GM18951 (cell line): ENCODE measurements at regions not wholly inside any gene's neighbourhood (a gene's known extent, or its start where the extent isn't known, plus 50 kb on each side); places are given as distances from the start of the nearest gene placed in this dataset.

Experiments
- POLR2A ChIP-seq: IDR thresholded peaks from 4 replicates; pipeline ENCODE4 v1.6.1; 2011; ENCODE audit warnings: mild to moderate bottlenecking; ENCODE audit not compliant: insufficient read length, insufficient read depth; ENCODE audit errors: extremely low read depth
- in situ Hi-C: fragments of 300-500 bp; cut with MboI; formaldehyde crosslinking; loops from one replicate; pipeline ENCODE4 v1.12.0; 2022; ENCODE audit warnings: low sequenced_read_pairs, mixed read lengths, inconsistent platforms; ENCODE audit not compliant: unreplicated experiment

DNA sequence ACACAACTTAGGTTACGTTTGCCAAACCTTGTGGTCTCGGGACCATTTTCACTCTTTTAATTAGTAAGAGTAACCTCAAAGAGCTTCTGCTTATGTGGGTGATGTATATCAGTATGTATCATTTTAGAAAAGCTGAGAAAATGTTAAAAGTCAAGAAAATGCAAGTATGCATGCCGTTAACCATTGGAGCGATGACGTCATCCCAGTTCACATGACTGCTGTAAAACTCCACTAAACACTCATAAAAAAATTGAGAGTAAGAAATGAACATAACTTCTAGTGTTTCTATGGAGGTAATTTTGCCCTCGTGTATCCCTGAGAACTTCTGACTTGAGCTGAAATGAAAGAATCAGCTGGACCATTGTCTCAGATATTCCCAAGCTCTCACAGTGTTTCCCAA is 250.0 kb upstream of the CDH4 start:
- in situ Hi-C loops: no loop called here
- no peak for TF ChIP-seq POLR2A

DNA sequence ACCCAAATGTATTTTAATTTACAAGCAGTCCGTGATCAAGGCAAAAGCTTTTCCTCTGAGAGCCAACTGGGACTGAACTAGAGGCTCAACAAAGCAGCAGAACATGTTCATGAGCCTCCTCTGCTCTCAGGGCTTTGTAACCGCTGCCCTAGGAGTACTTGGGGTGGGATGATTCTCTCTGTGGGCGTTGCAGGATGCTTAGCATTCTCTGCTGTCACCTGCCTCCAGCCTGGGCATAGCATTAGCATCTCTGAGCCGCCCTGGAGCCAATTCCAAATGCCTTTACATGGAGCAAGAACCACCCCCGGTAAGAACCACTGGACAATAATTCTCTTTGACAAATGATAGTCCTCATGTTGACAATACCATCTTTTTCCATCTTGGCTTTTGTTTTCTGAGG is 237.6 kb upstream of the CDH4 start:
- in situ Hi-C loops: no loop called here
- TF ChIP-seq POLR2A: no peak

DNA sequence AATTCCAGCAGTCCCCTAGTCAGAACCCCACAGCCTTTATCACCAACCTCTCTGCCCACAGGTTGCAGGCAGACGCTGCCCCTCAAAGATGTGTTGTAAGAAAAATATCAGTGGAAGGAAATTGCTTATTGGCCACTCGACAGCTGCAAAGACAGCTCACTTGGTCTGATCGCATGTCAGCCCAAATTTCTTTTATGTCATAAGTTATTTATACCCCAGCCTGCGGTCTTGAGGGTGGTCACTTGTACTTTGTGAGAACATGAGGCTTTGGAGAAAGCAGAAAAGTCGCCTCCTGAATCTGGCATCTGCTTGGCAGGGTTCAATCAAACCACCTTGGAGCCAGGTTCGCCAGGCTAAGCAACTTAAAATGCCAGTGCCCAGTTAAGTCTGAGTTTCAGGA is 236.5 kb upstream of the CDH4 start:
- in situ Hi-C loops: no loop called here
- TF ChIP-seq POLR2A: no peak

DNA sequence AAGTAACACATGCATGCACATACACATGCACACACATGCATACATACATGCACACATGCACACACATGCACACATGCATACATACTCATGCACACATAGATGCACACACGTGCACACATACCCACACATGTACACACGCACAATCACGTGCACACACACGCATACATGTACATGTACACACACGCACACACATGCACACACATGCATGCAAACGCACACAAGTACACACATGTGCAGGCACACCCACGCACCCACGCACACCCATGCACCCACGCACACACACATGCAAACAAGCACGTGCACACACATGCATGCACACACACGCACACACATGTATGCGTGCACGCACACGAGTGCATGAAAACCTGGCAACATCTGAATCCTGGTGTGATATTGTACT is 232.7 kb upstream of the CDH4 start:
- TF ChIP-seq POLR2A: no peak
- in situ Hi-C loops: no loop called here

DNA sequence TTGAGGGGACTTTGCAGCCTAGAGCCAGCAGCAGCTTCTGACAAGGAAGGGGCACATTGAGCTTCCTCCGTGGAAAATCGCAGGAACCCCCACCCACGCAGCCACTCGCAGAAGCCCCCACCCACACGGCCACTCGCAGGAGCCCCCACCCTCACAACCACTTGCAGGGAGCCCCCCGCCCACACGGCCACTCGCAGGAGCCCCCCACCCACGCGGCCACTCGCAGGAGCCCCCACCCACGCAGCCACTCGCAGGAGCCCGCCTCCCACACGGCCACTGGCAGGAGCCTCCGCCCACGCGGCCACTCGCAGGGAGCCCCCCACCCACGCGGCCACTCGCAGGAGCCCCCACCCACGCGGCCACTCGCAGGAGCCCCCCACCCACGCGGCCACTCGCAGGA is 228.4 kb upstream of the CDH4 start:
- in situ Hi-C loops: no loop called here
- no peak for TF ChIP-seq POLR2A

DNA sequence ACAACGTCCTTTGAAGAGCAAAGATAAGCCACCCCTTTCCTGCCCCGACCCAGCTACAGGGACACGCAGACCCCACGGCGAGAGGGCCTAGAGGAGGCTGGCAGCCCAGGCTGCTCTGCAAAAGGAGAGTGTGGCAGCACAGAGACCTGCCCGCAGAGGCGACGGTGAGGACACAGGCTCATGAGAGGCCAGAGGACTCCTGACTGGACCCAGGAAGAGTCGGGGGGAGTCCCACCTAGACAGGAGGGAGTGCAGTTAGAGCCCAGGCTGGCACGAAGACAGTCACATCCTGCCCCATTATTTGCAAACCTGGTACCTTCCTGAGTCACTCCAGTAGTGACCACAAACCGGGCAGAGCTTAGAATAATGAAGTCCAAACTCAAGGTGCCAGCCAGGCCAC is 227.7 kb upstream of the CDH4 start:
- TF ChIP-seq POLR2A: no peak
- in situ Hi-C loops: no loop called here

DNA sequence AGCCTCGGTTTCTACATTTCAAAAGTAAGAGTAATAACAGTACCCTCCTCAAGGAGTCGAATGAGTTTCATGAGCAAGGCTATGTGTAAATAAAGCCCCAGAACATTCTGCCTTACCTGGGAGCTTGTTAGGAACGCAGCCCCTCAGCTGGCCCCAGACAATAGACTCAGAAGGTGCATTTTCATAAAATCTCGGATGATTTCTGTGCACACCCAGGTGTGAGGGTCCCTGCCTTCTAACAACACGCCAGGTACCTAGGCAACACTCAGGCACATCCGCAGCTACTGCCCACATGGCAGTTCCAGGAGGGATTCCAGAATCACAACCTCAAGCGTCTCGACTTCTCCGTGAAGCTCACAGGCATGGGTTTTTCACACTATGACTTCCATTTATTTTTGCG is 226.5 kb upstream of the CDH4 start:
- TF ChIP-seq POLR2A: no peak
- in situ Hi-C loops: no loop called here

DNA sequence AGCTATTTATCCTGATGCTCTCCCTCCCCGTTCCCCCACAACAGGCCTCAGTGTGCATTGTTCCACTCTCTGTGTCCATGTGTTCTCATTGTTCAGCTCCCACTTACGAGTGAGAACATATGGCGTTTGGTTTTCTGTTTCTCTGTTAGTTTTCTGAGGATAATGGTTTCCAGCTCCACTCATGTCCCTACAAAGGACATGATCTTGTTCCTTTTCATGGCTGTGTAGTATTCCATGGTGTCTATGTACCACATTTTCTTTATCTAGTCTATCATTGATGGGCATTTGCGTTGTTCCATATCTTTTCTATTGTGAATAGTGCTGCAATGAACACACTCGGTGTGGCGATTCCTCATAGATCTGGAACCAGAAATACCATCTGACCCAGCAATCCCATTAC is 225.9 kb upstream of the CDH4 start:
- no peak for TF ChIP-seq POLR2A
- in situ Hi-C loops: no loop called here

DNA sequence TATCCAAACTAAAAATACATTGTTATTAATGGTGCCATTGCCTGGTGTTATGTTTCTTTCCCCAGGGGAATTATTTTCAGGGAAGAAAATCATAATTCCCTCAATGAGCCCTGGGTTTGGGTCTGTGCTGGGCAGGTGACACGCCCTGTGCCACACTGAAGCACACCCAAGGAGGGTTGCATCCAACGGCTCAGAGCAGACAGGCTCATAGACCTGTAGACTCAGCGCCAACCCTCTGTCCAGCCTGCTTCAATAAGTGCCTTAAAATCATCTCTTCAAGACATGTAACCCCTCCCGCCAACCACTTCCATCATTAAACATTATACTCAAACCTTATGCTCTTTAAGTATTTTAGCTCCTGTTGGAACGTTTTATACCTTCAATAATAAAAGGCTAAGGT is 225.3 kb upstream of the CDH4 start:
- no peak for TF ChIP-seq POLR2A

DNA sequence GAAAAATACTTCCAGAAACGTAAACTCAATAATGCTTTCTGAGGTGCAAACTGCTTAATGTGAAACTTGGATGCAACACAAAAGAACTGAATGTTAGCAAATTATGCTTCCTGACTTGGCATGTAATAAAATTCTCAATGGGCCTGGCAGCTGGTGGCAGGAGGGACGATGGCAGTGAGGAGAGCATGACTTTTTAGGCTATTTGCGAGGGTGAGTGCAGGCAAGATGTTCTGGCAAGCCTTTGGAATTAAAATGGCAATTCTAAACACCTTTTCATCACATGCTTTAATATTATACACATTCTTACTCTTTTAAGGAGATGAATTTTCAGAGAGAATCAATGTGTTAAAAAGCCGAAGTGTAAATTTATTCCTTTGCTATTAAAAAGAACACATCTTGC is 224.8 kb upstream of the CDH4 start:
- TF ChIP-seq POLR2A: no peak
- in situ Hi-C loops: no loop called here

More for the DNA sequence above, 225.3 kb upstream of the CDH4 start:
- in situ Hi-C loops: no loop called here

DNA sequence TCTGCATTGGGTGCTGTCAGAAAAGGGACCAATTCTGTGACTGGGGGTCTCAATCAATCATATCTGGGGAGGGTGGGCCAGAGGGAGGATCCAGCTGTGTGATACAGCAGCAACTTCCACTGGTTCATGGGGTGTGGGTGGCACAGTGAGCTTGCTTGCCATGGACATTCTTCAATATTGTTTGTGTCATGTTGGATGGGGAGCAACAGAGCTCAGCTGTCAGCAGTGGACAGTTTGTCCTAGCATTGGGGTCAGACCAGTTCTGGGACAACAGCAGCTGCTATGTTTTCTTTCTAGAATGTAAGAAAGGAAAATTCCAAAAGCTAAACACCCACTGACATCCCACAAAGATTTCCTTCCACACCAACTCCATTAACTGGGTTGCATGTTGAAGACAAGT is 221.9 kb upstream of the CDH4 start:
- no peak for TF ChIP-seq POLR2A
- in situ Hi-C loops: no loop called here

DNA sequence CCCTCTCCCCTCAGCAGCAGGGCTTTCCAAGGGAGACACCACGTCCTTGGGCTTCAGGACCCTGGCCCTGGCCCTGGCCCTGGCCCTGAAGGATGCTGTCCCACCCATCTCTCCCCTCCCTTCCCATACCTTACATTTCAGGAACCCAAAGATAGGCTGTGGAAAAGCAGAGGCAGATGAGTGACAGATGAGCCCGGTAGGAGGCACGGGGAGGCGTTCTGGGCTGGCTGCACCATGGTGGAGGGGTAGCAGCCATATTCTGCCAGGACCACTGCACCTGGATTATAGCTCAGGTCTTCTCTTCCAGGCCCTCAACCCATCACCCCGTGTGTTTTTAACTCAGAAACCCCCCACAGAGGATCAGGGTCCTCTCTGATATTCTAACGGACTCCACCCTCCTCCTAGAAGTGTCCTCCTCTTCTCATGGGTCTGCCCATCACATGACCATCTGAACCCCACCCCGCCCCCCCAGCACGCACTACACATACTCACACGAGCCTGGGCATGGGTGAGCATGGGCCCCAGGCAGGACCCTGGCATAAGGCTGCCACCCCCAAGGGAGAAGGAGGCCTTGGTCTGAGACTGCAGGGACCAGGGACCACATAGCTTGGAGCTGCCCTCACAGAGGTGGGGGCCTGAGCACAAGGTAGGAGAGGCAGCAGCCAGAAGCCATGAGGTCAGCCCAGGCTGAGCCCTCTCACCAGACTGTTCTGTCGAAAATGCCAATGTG is 220.8 kb upstream of the CDH4 start:
- in situ Hi-C loops: no loop called here
- TF ChIP-seq POLR2A: no peak

DNA sequence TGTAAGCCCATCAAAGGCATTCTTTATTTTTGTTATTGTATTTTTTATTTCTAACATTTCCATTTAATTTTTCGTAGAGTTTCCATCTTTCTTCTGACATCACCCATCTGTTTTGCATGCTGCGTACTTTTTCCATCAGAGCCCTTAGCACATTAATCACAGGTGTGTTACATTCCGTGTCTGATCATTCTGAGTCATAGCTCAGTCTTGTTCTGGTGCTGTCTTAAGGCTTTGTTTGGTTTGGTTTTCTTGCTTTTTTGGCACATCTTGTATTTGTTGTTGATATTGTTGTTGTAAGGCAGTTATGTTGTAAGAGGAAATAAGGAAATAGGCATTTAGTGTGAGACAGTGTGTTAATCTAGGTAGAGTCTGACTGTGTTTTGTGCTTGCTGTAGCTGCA is 214.6 kb upstream of the CDH4 start:
- TF ChIP-seq POLR2A: no peak
- in situ Hi-C loops: no loop called here

DNA sequence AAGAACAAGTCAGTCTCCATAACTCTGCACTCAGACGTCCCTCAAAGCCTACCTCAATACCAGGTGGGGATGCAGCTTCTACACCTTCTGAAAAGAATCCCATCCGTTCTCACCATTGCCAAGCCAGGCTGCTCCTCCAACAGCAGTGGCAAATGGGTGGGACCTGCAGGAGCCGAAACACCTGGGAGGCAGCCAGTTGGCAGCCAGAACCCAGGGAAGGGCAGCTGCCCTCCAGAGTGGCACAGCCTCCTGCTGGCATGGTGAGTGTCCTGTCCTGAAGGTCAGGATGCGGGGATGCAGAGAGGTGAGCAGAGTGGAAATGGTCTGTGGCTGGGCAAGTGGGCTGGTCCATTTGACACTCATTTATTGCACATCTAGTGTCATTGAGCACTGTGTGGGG is 210.6 kb upstream of the CDH4 start:
- no peak for TF ChIP-seq POLR2A
- in situ Hi-C loops: no loop called here
